BE2C (cell line): ENCODE measurements at regions not wholly inside any gene's neighbourhood (a gene's known extent, or its start where the extent isn't known, plus 50 kb on each side); places are given as distances from the start of the nearest gene placed in this dataset.
"Not testable (repeated sequence)": the region's sequence is repeated elsewhere in the genome, so short reads cannot be mapped to it uniquely, and the experiment has no call there.

Experiments used
- DNase-seq: peaks from one replicate; pipeline ENCODE4 v3.0.0-alpha.2; 2020
- H3K27me3 ChIP-seq: fragments of 250-450 bp; sonication (Bioruptor Pico); 2 replicates; pipeline ENCODE4 v1.5.1; 2020; ENCODE audit warnings: mild to moderate bottlenecking
- H3K36me3 ChIP-seq: fragments of 250-450 bp; sonication (Bioruptor Pico); 2 replicates; pipeline ENCODE4 v1.5.1; 2020; ENCODE audit warnings: mild to moderate bottlenecking
- H3K4me1 ChIP-seq: fragments of 250-450 bp; sonication (Bioruptor Pico); 2 replicates; pipeline ENCODE4 v1.5.1; 2020
- H3K4me3 ChIP-seq: 2 replicates; pipeline ENCODE4 v1.5.1; 2011; ENCODE audit warnings: low read depth, low read length
- H3K9me3 ChIP-seq: fragments of 250-450 bp; sonication (Bioruptor Pico); 2 replicates; pipeline ENCODE4 v1.5.1; 2020
- TF ChIP-seq, protein P1 (sequence below): IDR thresholded peaks from 2 replicates; pipeline ENCODE4 v1.5.1; 2012; ENCODE audit warnings: mild to moderate bottlenecking, low read depth, low read length

DNA sequence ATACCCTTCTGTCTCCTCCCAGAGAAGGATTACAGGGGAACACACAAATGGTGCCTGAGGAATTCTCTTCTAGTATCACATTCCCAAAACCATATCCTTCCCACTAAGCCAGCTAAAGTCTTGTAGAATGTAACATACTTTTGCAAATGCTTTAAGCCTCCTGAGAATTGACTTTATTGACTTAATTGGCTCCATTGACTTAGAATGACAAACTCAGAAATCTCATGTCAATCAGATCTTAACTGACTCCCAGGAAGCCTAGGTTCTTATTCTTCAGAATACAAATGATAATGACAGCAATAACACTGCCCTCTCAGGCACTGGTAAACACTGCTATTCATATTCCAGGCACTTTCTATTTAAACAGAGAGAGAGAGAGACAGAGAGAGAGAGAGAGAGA lies 356.9 kb upstream of the PRKCQ start:
- no peaks in the 10 kb centered on the region for H3K4me1 ChIP-seq
- no peaks in the 10 kb centered on the region for H3K9me3 ChIP-seq
- no peak for DNase-seq
- TF ChIP-seq, protein P1, sequence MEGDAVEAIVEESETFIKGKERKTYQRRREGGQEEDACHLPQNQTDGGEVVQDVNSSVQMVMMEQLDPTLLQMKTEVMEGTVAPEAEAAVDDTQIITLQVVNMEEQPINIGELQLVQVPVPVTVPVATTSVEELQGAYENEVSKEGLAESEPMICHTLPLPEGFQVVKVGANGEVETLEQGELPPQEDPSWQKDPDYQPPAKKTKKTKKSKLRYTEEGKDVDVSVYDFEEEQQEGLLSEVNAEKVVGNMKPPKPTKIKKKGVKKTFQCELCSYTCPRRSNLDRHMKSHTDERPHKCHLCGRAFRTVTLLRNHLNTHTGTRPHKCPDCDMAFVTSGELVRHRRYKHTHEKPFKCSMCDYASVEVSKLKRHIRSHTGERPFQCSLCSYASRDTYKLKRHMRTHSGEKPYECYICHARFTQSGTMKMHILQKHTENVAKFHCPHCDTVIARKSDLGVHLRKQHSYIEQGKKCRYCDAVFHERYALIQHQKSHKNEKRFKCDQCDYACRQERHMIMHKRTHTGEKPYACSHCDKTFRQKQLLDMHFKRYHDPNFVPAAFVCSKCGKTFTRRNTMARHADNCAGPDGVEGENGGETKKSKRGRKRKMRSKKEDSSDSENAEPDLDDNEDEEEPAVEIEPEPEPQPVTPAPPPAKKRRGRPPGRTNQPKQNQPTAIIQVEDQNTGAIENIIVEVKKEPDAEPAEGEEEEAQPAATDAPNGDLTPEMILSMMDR: no peak
- H3K36me3 ChIP-seq: no peaks in the 10 kb centered on the region
- H3K27me3 ChIP-seq: no peaks in the 10 kb centered on the region; the same call in none of the 2 replicates
- H3K4me3 ChIP-seq: no peak overlapping the region

DNA sequence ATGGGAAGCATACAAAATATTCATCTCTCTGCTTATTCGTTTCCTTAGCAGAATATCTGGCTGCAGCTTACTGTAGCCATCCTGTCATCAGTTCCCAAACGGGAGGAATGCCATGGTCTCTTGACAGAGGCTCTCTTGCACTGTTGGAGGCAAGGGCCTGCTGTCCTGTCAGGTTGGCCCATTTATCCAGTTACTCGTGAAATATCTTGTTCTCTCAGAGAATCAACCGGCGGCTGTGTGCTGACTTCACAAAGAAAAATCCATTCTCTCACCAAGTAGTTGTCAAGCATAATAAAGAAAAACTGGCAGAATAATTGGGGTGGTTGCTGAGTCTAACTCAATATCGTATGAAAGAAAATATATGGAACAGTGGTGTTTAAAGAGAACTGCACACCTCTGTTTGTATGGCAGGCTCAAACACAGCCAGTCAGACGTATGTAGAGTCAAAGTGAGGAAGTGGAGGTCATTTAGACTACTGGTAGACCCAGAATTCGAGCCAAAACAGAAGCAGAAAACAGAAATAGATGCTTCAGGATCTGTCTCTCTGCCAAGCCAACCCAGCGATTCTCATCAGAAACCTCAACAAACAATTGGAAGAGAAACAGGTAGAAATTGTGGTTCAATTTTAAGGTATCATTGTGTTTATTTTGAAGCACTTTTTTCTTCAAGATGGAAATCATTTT lies 349.2 kb upstream of the PRKCQ start:
- no peak overlapping the region for H3K4me3 ChIP-seq
- no peaks in the 10 kb centered on the region for H3K27me3 ChIP-seq
- no peaks in the 10 kb centered on the region for H3K4me1 ChIP-seq

DNA sequence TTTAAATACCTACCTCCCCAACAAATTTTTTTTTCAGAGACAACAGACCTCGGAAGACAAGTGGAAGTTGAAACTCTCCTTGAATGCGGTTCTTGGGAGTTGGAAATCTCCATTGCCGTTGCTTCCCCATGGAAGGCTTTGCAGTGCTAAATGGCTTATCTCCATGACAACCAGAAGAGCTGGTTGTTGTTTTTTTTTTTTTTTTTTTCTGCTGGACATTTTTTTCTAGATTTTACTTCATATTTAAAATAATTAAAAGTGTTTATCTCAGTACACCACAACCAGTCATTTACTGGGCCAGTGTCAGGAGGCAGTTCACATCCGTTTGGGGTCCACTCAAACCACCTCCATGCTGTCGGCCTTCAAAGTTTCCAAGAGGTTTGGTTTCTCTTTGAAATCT lies 348.5 kb upstream of the PRKCQ start:
- no peak for DNase-seq
- TF ChIP-seq, protein P1: no peak
- no peaks in the 10 kb centered on the region for H3K4me1 ChIP-seq

More for the DNA sequence above, 349.2 kb upstream of the PRKCQ start:
- DNase-seq: no peak
- Histone ChIP-seq H3K9me3 (no peaks in the 10 kb centered on the region), H3K36me3 (no peaks in the 10 kb centered on the region)
- TF ChIP-seq, protein P1: no peak

DNA sequence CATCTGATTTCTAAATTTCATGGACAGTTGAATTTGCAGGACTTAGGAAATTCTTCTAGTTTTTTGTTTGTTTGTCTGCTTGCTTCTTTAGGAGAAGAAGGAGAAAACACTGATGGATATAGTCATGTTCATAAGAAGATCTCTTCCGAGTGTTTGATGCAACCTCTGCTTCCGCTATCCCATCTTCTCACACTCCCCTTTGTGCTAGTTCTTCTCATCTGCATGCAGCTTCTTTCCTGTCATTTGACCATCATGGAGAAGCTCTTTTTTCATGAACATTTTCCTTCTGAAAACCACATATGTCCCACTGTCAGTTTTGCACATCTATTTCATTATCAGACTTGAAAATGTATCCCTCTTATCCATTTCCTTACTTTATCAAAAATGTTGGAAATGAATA lies 346.9 kb upstream of the PRKCQ start:
- no peaks in the 10 kb centered on the region for H3K9me3 ChIP-seq
- H3K27me3 ChIP-seq: no peaks in the 10 kb centered on the region
- DNase-seq: no peak
- TF ChIP-seq, protein P1: no peak
- no peaks in the 10 kb centered on the region for H3K4me1 ChIP-seq
- no peaks in the 10 kb centered on the region for H3K36me3 ChIP-seq
- H3K4me3 ChIP-seq: no peak overlapping the region

More for the DNA sequence above, 348.5 kb upstream of the PRKCQ start:
- Histone ChIP-seq H3K27me3 (no peaks in the 10 kb centered on the region), H3K4me3 (no peak overlapping the region), H3K36me3 (no peaks in the 10 kb centered on the region), H3K9me3 (no peaks in the 10 kb centered on the region)

DNA sequence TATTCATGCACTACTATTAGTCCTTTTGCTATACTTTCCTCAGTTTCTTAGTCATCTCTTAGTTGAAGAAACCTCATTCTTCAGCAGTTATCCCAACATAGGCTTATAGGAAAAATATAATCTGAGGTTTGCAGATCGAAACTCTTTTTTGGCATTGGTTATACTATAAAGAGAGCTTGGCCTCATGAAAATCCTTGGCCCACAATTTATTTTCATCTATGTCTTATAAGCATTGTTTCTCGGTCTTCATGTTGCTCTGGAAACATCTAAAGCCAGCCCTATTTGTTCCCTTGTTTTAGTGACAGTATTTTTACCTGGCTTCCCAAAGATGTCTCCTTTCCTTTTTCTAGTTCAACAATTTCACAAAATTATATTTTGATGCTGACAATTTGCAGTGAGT lies 345.1 kb upstream of the PRKCQ start:
- H3K27me3 ChIP-seq: peaks cover 5% of the 10 kb centered on the region
- H3K36me3 ChIP-seq: no peaks in the 10 kb centered on the region
- H3K9me3 ChIP-seq: no peaks in the 10 kb centered on the region
- no peak for DNase-seq
- TF ChIP-seq, protein P1: no peak
- H3K4me3 ChIP-seq: no peak overlapping the region
- H3K4me1 ChIP-seq: no peaks in the 10 kb centered on the region

DNA sequence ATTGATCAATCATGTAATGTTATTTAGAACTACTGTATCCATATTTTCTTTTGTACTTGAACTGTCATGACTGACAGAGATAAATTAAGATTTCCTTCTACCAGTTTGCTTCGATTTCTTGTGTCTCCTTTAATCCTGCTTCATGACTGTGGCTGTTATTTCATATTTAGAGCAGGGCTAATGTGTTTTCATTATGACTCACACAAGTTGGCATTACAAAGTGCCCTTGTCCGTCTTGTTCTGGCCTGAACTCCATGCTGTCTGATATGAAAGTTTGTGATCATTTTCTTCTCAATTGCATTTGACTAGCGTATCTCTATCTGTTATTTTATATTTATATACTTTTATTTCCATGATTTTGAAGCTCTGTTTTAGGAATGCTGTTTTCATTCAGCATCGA lies 344.1 kb upstream of the PRKCQ start:
- no peaks in the 10 kb centered on the region for H3K9me3 ChIP-seq
- H3K4me3 ChIP-seq: no peak overlapping the region
- no peaks in the 10 kb centered on the region for H3K36me3 ChIP-seq
- peaks cover 8% of the 10 kb centered on the region for H3K27me3 ChIP-seq
- no peak for DNase-seq
- H3K4me1 ChIP-seq: no peaks in the 10 kb centered on the region
- TF ChIP-seq, protein P1: no peak

DNA sequence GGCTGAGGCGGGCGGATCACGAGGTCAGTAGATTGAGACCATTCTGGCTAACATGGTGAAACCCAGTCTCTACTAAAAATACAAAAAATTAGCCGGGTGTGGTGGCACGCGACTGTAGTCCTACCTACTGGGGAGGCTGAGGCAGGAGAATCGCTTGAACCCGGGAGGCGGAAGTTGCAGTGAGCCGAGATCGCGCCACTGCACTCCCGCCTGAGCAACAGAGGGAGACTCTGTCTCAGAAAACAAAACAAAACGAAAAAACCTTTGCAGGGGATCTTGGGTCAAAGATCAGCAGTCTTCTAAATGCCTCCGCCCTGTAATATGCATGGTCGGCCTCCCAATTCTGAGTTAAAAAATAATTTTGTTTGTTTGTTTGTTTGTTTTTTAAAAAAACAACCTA lies 340.9 kb upstream of the PRKCQ start:
- H3K9me3 ChIP-seq, H3K4me3 ChIP-seq, H3K4me1 ChIP-seq, H3K36me3 ChIP-seq, H3K27me3 ChIP-seq, DNase-seq: not testable (repeated sequence)
